Naive thymus-derived CD4-positive, alpha-beta T cell (primary cell): ENCODE measurements at regions not wholly inside any gene's neighbourhood (a gene's known extent, or its start where the extent isn't known, plus 50 kb on each side); places are given as distances from the start of the nearest gene placed in this dataset.

Experiments
- ATAC-seq: fragments of 150-1000 bp; cut with Tn5 transposase; 2 replicates; pipeline ENCODE4 v1.10.0; 2021; ENCODE audit warnings: mild to moderate bottlenecking, moderate library complexity
- CTCF ChIA-PET: fragments of 350-600 bp; sonication (Branson Sonifier 250); formaldehyde crosslinking; loops from one replicate; lab custom pipeline; 2021; ENCODE audit warnings: antibody characterized with exemption; lab: Charles Lee
- POLR2A ChIA-PET: fragments of 350-600 bp; sonication (Branson Sonifier 250); formaldehyde crosslinking; loops from one replicate; lab custom pipeline; 2021; ENCODE audit warnings: antibody characterized with exemption, inconsistent platforms; lab: Charles Lee
- DNase-seq, 9 donors: peaks; one replicate each; pipeline versions ENCODE4 v3.0.0 to v3.0.0-alpha.2; 2020 to 2022; ENCODE audit warnings: mixed read lengths in 1 of 9
- H3K27ac ChIP-seq: one replicate; pipeline ENCODE4 v1.7.0; 2013; ENCODE audit warnings: mild to moderate bottlenecking, low read depth, low read length, moderate library complexity
- H3K27me3 ChIP-seq, 2 donors: one replicate each; pipeline ENCODE4 v1.7.0; 2013; ENCODE audit warnings: low read length in 2 of 2, mild to moderate bottlenecking in 2 of 2, moderate library complexity in 2 of 2; ENCODE audit not compliant: control insufficient read depth in 2 of 2, insufficient read depth in 2 of 2
- H3K36me3 ChIP-seq, 3 experiments: 1 replicate in 2 of 3; 2 replicates in 1 of 3; pipeline ENCODE4 v1.7.0; 2013; ENCODE audit warnings: low read length in 3 of 3, mild to moderate bottlenecking in 3 of 3, moderate library complexity in 1 of 3; ENCODE audit not compliant: insufficient read depth in 3 of 3, control insufficient read depth in 2 of 3
- H3K4me1 ChIP-seq, 2 donors: one replicate each; pipeline ENCODE4 v1.7.0; 2013; ENCODE audit warnings: low read length in 2 of 2, mild to moderate bottlenecking in 2 of 2, moderate library complexity in 1 of 2; ENCODE audit not compliant: control insufficient read depth in 2 of 2, insufficient read depth in 2 of 2
- H3K4me3 ChIP-seq: 2 replicates; pipeline ENCODE4 v1.7.0; 2013; ENCODE audit warnings: mild to moderate bottlenecking, low read length
- H3K9me3 ChIP-seq, 3 experiments: 1 replicate in 2 of 3; 2 replicates in 1 of 3; pipeline ENCODE4 v1.7.0; 2013; ENCODE audit warnings: low read length in 3 of 3; ENCODE audit not compliant: control insufficient read depth in 2 of 3
- H3K27ac Mint-ChIP-seq, 9 donors: one replicate each; pipeline ENCODE4 v1.8.0; 2020 to 2022; ENCODE audit warnings: mixed read lengths in 9 of 9, mild to moderate bottlenecking in 8 of 9, moderate library complexity in 5 of 9, inconsistent platforms in 2 of 9
- H3K27me3 Mint-ChIP-seq, 5 donors: one replicate each; pipeline ENCODE4 v1.8.0; 2021 to 2022; ENCODE audit warnings: mixed read lengths in 5 of 5, mild to moderate bottlenecking in 1 of 5
- H3K36me3 Mint-ChIP-seq, 5 donors: one replicate each; pipeline ENCODE4 v1.8.0; 2020 to 2022; ENCODE audit warnings: mixed read lengths in 5 of 5, mild to moderate bottlenecking in 3 of 5, inconsistent platforms in 1 of 5
- H3K4me1 Mint-ChIP-seq, 7 donors: one replicate each; pipeline ENCODE4 v1.8.0; 2020 to 2022; ENCODE audit warnings: mixed read lengths in 7 of 7, mild to moderate bottlenecking in 3 of 7, inconsistent platforms in 1 of 7
- H3K4me3 Mint-ChIP-seq, 10 donors: one replicate each; pipeline ENCODE4 v1.8.0; 2020 to 2022; ENCODE audit warnings: mild to moderate bottlenecking in 10 of 10, mixed read lengths in 10 of 10, moderate library complexity in 6 of 10, inconsistent platforms in 2 of 10
- H3K9me3 Mint-ChIP-seq, 11 donors: one replicate each; pipeline ENCODE4 v1.8.0; 2020 to 2022; ENCODE audit warnings: mixed read lengths in 11 of 11, mild to moderate bottlenecking in 4 of 11, inconsistent platforms in 1 of 11, moderate library complexity in 1 of 11
- intact Hi-C, 2 donors: fragments of 100-400 bp; cut with micrococcal nuclease; formaldehyde crosslinking; loops; one replicate each; pipeline ENCODE4 v1.15.1; 2023

DNA sequence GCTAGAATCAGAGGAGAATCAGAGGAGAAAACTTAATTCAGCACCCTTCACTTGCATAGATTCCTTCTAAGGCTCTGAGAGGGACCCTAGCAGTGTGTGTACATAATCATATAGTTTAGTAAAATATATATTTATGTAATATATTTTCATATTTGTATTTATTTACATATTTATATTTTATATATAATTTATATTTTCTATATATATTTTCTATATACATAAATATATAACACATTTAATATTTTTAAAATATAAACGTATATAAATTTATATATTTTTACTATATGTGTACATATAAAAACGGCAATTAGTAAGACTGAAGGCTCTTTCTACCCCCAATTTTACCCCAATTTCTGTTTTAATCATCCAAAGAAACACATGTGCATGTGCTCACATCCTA, 80.3 kb downstream of the NXPE2 start:
- no peak for ATAC-seq
- POLR2A ChIA-PET: no interaction called here
- Mint-ChIP-seq H3K4me1 (no peaks in the 10 kb centered on the region), H3K27me3 (peaks cover 3 to 24% (median 12%) of the 10 kb centered on the region in 5 donors), H3K4me3 (no peak overlapping the region), H3K9me3 (peaks cover 0 to 1% (median 0%) of the 10 kb centered on the region in 11 donors), H3K27ac (no peak overlapping the region), H3K36me3 (no peaks in the 10 kb centered on the region)
- Histone ChIP-seq H3K4me1 (no peaks in the 10 kb centered on the region), H3K4me3 (no peak overlapping the region), H3K36me3 (no peaks in the 10 kb centered on the region), H3K27me3 (no peaks in the 10 kb centered on the region), H3K9me3 (no peaks in the 10 kb centered on the region), H3K27ac (no peak overlapping the region)
- intact Hi-C loops: no loop called here
- DNase-seq: no peak
- CTCF ChIA-PET: no interaction called here

DNA sequence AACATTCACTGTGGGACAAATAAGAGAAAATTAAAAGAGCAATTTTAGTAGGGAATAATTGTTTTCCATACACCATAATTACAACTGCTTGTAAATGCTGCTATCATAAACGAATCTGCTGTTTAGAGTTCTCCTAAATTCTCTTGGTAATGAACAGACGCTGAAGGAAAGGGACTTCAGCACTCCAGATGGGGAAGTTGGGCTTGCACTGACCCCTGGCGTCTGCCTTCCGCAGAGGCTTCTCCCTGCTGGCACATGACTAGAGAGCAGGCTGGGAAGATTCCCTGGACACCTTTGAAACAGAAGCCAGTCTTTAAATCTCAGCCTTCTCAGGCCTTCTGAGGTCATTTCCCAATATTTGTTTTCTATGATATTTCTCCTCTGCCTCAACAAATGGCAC, 84.1 kb downstream of the NXPE2 start:
- ChIA-PET POLR2A (no interaction called here), CTCF (no interaction called here)
- intact Hi-C loops: loop anchor here (1.0 kb wide), 1 partner anchor 422 kb away; no protein-coding TSS in a partner anchor
- peaks cover 0 to 4% (median 0%) of the 10 kb centered on the region in 11 donors for H3K9me3 Mint-ChIP-seq
- Histone ChIP-seq H3K4me3 (no peak overlapping the region), H3K27ac (no peak overlapping the region), H3K27me3 (no peaks in the 10 kb centered on the region), H3K36me3 (no peaks in the 10 kb centered on the region), H3K4me1 (no peaks in the 10 kb centered on the region), H3K9me3 (no peaks in the 10 kb centered on the region)
- H3K36me3 Mint-ChIP-seq: no peaks in the 10 kb centered on the region
- no peak overlapping the region for H3K4me3 Mint-ChIP-seq
- ATAC-seq (no peak), DNase-seq (peak in 1 of 9 donors; percentile 7)
- H3K27me3 Mint-ChIP-seq: peaks cover 5 to 36% (median 29%) of the 10 kb centered on the region in 5 donors
- H3K4me1 Mint-ChIP-seq: no peaks in the 10 kb centered on the region
- H3K27ac Mint-ChIP-seq: no peak overlapping the region

DNA sequence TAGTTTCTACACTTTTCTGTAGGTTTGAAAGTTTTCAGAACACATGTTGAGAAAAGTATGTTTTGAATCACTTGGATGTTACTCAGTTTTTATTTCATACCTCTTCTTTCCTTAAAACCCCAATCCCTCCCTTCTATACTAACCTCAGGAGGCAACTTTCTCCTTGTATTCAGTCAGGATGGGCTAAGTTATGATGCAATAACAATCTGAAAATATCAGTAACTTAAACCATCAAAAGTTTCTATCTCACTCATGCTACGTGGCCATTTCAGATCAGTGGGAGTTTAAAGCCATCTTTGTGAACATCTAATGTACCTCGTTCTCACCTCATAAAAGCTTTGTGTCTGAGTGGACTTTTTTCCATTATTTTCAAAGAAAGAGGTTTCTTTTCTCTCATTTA, 86.2 kb downstream of the NXPE2 start:
- ATAC-seq (no peak), DNase-seq (no peak)
- intact Hi-C loops: no loop called here

DNA sequence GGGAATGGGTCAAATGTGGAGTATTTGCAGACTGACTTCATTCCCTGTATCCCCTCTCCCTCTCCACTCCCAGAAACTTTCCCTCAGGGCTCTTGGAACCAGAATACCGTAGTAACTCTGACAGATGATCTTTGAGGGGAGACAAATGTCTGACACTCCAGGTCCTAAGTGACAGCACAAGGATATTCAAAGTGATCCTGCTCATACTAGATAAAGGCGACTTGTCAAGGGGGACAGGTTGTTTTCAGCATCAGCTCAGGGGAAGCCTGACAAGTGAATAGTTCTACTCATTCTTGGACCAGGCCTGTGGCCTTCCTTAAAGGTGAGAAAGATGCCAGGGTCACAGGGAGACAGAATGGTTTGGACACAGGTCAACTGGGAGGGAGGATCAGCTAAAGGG, 92.8 kb downstream of the NXPE2 start:
- no peaks in the 10 kb centered on the region for H3K4me1 Mint-ChIP-seq
- DNase-seq (no peak), ATAC-seq (no peak)
- H3K36me3 Mint-ChIP-seq: no peaks in the 10 kb centered on the region
- ChIA-PET CTCF (no interaction called here), POLR2A (no interaction called here)
- no peaks in the 10 kb centered on the region for H3K4me1 ChIP-seq
- H3K27ac ChIP-seq: no peak overlapping the region
- no peaks in the 10 kb centered on the region for H3K27me3 ChIP-seq
- no peak overlapping the region for H3K27ac Mint-ChIP-seq
- no peak overlapping the region for H3K4me3 ChIP-seq
- H3K36me3 ChIP-seq: no peaks in the 10 kb centered on the region
- H3K9me3 ChIP-seq: no peaks in the 10 kb centered on the region
- H3K4me3 Mint-ChIP-seq: no peak overlapping the region
- intact Hi-C loops: no loop called here
- peaks cover 0 to 4% (median 0%) of the 10 kb centered on the region in 11 donors for H3K9me3 Mint-ChIP-seq
- H3K27me3 Mint-ChIP-seq: peaks cover 3 to 44% (median 29%) of the 10 kb centered on the region in 5 donors

More for the DNA sequence above, 86.2 kb downstream of the NXPE2 start:
- H3K27ac Mint-ChIP-seq: no peak overlapping the region
- ChIA-PET POLR2A (no interaction called here), CTCF (no interaction called here)
- no peaks in the 10 kb centered on the region for H3K36me3 ChIP-seq
- no peaks in the 10 kb centered on the region for H3K27me3 ChIP-seq
- no peaks in the 10 kb centered on the region for H3K36me3 Mint-ChIP-seq
- H3K4me3 Mint-ChIP-seq: no peak overlapping the region
- peaks cover 0 to 8% (median 0%) of the 10 kb centered on the region in 11 donors for H3K9me3 Mint-ChIP-seq
- H3K27me3 Mint-ChIP-seq: peaks cover 7 to 46% (median 30%) of the 10 kb centered on the region in 5 donors
- no peaks in the 10 kb centered on the region for H3K4me1 Mint-ChIP-seq
- H3K4me1 ChIP-seq: no peaks in the 10 kb centered on the region
- no peaks in the 10 kb centered on the region for H3K9me3 ChIP-seq
- no peak overlapping the region for H3K27ac ChIP-seq
- no peak overlapping the region for H3K4me3 ChIP-seq

DNA sequence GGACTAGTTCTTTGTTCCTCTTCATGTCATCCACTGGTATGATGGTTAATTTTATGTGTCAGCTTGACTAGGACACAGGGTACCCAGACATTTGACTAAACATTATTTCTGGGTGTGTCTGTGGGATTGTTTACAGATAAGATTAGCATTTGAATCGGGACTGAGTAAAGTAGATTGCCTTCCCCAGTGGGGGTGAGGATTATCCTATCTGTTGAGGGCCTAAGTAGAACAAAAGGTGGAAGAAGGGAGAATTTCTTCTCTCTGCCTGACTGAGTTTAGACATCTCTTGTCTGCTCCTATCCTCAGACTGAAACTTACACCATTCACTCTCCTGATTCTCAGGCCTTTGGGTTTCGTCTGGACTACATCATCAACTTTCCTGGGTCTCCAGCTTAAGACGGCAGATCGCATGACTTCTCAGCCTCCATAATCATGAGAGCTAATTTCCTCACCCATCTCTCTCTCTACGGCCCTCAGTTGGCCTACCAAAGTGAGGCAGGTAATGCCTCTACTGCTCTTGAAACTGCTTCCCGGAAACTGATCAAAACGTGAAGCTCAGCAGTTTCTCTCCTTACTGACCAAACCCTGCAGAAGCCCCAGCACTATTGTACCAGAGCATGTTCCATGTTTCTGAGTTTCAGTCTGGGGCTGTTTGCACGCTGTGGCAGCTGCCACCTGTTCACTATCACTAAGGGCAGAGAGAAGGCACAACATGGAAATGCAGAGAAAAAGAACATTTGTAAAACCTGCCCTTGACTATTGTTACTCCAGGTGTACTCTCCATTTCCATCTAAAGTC, 95.4 kb downstream of the NXPE2 start:
- no peaks in the 10 kb centered on the region for H3K4me1 ChIP-seq
- ATAC-seq (no peak), DNase-seq (no peak)
- intact Hi-C loops: no loop called here
- peaks cover 0 to 5% (median 0%) of the 10 kb centered on the region in 7 donors for H3K4me1 Mint-ChIP-seq
- H3K36me3 ChIP-seq: no peaks in the 10 kb centered on the region
- H3K36me3 Mint-ChIP-seq: no peaks in the 10 kb centered on the region
- H3K27me3 ChIP-seq: no peaks in the 10 kb centered on the region
- no peak overlapping the region for H3K4me3 Mint-ChIP-seq
- H3K9me3 Mint-ChIP-seq: peaks cover 0 to 3% (median 0%) of the 10 kb centered on the region in 11 donors
- H3K27ac ChIP-seq: no peak overlapping the region
- H3K27me3 Mint-ChIP-seq: peaks cover 1 to 34% (median 22%) of the 10 kb centered on the region in 5 donors
- no peaks in the 10 kb centered on the region for H3K9me3 ChIP-seq
- POLR2A ChIA-PET: no interaction called here
- CTCF ChIA-PET: no interaction called here
- no peak overlapping the region for H3K27ac Mint-ChIP-seq
- H3K4me3 ChIP-seq: no peak overlapping the region

DNA sequence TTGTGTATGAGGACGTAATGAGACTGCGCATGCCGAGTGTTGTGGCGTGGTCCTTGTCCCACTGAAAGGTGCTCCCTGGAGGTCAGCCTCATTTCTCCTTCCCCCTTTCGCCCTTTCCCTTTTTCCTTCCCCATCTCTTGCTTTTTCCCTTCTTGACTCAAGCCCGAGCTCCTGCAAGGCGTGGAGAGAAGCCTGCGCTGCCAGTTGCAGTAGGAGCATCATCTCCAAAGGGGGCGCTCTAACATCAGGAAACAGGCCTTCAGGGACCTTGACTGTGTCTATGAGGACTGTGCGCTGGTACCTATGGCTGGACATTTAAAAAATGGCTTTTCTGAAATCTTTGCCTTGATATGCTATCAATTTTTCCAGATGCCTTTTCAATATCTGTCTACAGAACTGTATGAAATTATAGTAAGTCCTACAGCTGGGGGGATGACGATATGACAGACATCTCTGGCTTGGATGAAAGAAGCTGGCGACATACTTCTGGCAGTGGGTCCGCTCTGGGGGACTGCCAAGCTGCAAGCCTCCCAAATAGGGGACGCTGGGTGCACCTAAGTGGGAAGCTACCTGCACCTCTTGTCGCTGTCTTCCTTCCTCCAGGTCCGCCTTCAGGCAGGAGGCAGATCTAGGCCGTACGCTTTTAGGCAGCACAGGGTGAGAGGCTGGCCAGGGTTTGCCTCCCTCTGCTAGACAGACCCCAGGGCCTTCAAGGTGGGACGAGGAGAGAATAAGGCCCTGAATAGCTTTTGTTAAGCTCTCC, 96.5 kb downstream of the NXPE2 start:
- ATAC-seq: no peak
- Histone ChIP-seq H3K9me3 (no peaks in the 10 kb centered on the region), H3K27me3 (no peaks in the 10 kb centered on the region), H3K4me1 (no peaks in the 10 kb centered on the region), H3K4me3 (no peak overlapping the region), H3K27ac (no peak overlapping the region), H3K36me3 (no peaks in the 10 kb centered on the region)
- Mint-ChIP-seq H3K27me3 (peaks cover 1 to 34% (median 22%) of the 10 kb centered on the region in 5 donors), H3K4me3 (no peak overlapping the region), H3K9me3 (no peaks in the 10 kb centered on the region), H3K4me1 (peaks cover 0 to 7% (median 0%) of the 10 kb centered on the region in 7 donors), H3K36me3 (no peaks in the 10 kb centered on the region), H3K27ac (no peak overlapping the region)
- POLR2A ChIA-PET: no interaction called here
- CTCF ChIA-PET: no interaction called here
- intact Hi-C loops: no loop called here
- DNase-seq: no peak
